Medulla oblongata (tissue), 1 donor: ENCODE measurements at regions not wholly inside any gene's neighbourhood (a gene's known extent, or its start where the extent isn't known, plus 50 kb on each side); places are given as distances from the start of the nearest gene placed in this dataset.

Experiments used
- DNase-seq: peaks from one replicate; pipeline ENCODE4 v3.0.0-alpha.2; 2015; ENCODE audit errors: extremely low spot score

DNA sequence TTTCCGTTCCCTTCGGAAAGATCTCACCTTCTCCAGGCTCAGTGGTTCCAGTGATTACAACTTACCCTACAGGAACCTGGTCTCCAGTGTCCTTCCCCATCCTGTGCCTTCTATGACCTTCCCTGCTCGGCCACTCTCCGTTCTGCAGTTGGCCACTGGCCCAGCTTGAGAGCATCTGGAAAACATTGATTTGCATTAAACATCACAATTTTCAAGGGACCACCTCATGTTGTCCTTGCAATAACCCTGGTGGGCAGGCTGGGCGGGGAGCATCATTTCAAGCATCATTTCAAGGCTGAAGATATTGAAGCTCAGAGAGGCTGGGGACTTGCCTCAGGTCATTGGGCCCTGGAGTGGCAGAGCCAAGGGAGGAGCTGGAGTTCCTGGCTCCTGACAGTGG is 177.4 kb downstream of the SEC61B start:
- DNase-seq: no peak

DNA sequence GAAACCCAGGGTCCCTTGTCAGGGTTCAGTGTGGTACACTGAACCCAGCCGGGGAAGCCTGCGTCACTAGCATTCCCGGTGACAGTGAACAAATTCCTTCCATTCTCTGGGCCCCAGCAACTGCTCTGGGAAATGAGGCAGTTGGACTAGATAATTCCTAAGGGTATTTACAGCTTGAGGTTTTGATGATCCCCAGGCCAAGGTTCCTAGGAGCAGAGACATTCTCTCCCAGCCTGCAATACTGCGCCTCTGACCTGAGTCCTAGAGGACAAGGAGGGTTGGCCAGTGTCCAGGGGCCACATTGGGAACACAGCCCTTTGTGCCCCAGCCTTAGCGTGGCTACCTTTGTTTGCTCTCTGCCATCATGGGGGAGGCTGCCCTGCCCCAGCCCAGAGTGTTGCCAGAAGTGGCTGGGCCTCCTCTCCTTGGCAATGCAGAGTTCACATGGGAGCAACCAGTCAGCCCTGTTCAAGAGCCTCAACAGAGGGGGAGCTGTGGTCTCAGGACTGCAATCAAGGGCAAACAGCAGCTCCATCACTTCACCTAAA is 178.2 kb downstream of the SEC61B start:
- DNase-seq: no peak

DNA sequence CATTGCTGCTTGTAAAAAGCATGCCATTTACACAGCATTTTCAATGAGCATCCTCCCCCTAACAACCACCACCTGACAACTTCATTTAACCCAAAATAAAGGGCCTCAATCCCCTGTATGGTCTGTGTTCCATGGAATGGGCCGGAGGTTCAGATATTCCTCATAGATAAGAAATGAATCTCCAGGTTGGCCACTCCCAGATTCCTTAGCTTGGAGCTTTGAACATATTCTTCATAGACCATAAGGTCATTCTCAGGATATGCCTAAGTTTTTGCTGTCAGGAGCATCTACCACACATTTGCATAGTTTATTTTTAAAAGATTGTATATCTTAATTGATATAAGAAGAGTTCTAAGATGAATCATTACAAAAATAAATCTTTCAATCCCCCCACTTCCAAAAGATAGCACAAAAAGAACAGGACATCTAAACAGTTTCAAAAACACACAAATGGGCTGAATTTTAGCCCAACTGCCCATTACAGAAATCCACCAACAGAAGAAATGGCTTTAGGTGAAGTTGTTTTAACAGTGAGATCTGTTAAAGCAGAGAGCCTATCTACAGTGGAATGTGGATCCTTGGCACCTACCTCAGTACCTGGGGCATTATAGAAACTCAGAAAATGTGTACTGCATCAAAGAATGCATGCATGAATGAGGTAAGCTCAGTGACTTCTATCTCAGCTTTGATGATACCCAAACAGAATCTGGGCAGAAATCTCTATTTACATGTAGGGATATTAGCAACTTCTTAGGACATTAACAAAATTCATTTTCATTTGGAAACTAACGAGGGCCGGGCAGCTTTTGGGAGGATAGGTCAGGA is 179.8 kb downstream of the SEC61B start:
- no peak for DNase-seq

DNA sequence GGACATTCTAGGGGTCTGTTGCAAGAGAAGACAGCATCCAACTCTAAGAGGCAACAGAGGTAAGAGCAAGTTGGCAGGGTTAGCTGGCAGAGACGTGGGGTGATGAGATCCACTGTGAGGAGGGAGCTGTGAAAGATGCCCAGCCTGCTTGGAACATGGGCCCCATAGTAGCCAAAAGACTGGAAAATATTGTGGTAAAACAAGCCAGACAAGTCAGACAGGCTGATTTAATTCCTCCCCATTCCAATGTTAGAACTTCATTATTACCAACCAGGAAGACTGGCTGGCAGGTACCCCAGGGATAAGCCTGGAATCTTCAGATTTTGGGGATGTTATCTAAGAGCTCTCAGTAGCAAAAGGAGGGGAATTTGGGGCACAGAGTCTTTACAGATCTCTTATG is 181.3 kb downstream of the SEC61B start:
- DNase-seq: no peak

DNA sequence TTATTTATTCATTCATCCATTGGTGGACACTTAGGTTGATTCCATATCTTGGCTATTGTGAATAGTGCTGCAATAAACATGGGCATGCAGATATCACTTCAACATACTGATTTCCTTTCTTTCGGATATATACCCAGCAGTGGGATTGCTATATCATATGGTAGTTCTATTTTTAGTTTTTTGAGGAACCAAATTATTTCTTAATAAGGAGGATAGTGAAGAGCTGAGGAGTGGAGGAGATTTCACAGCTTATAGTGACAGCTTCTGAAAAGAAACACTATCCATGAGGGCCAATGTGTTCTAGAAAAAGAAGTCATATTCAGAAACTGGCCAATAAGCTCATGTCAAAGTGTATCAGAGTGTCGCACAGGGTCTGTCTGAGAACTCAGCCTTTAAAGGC is 183.3 kb downstream of the SEC61B start:
- no peak for DNase-seq

DNA sequence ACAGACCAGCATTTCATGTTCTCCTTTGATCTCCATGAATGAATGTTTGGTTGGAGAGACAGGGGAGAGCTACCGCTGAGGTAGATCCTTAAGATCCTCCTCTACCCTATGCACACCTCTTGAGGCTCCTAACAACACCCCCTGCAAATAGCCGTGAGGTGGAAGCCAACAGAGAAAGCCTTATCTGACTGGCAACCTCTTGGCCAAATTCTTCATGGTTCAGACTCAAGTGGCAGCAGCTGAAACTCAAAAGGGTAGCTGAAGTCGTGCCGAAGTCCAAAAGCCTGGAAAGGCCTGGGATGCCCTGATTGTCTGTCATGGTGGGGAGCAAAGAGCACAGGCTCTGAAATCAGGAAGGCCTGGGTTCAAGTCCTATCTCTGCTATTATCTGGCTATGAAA is 184.9 kb downstream of the SEC61B start:
- no peak for DNase-seq

DNA sequence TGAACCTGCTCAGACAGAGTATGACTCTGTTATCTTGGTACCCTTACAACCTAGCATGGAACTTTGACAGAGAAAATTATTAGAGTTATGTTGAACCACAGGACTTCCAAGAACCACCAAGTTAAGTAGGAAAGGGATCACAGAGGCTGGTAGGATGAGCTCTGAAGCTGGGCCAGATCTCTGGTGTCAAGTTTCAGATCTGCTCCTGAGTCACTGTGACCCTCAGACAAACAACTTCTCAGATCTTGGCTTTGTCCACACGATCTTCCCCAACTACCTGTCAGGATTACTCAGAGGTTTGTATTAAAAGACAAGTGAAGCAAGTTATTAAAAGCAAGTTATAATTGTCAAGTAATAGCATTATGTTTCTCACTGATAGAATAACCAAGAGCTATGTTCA is 189.0 kb downstream of the SEC61B start:
- DNase-seq: no peak

DNA sequence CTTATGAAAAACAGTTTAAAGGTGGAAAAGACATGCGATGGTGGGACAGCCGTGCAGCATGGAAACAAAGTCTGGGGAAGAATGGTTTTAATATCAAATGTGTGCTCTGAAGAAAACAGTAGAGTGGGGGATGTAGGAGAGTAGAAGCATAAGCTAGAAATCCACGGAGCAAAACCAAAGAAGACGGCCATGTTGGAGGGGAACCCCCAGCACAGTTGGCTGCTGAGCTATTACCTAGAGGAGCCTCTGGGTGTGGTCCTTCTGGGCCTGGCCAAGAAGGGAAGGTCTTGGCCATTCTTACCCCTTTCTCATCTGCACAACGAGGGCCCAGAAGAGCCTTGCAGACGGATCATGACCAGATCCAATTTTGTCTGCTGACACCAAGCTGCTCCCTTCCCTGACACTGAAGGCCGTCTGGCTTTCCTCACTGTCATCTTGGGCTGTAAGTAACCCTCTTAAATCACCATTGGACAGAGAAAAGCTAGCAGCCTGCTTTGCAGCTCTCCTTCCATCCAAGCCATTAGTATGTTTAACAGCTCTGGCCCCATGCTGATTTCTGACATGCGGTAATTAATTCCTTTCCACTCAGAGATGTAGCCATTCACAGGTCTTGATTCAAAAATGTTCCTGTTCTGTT is 189.5 kb downstream of the SEC61B start:
- DNase-seq: no peak

DNA sequence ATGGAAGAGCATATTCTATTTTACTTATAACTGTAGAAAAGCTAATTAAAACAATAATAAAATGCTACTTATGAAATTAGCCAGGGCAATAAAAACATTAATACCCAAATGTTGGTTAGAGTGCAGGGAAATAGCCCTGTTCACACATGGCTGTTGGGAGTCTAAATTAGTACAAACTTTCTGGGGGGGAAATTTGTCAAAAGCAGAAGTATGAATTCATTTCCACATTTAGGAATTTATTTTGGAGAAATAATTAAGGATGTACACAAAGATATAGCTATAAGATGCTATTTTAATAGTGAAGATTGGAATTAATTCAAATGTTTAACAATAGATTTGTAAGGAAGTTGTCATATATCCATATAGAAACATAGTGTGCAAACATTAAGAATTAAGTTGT is 190.5 kb downstream of the SEC61B start:
- no peak for DNase-seq

DNA sequence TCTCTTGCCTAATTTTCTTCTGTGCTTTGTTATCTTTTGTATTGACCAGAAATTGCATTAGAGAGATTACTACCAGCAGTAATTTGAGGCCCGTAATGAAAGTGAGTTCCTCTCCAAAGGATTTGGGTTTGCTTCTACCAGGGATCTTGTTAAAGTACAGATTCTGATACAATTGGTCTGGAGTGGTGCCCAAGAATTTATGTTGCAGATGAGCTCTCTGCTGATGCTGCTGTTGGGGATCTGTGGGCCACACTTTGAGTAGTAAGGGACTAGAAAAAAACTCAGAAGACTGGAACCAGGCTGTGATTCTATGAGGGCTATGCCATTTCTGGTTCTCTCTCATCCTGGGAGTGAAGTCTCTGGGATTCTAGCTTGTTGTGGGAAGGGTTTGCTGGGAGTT is 192.2 kb downstream of the SEC61B start:
- no peak for DNase-seq

DNA sequence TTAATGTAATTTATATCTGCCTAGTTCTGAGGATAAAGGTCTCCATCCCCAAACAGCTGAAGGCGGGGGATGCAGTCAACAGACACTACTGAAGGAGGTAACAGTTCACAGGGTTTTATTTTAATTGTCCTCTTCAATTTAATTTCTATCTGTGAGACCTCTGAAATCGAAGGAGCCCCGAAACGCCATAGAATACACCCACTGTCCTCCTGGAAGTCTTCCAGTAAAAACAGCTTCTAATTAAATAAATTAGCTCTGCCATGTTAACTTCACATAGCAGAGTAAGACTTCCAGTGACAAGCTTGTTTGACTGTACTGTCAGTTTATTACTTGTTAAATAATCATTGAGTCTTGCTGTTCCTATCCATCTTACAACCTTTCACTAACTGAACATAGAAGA is 193.5 kb downstream of the SEC61B start:
- DNase-seq: no peak

DNA sequence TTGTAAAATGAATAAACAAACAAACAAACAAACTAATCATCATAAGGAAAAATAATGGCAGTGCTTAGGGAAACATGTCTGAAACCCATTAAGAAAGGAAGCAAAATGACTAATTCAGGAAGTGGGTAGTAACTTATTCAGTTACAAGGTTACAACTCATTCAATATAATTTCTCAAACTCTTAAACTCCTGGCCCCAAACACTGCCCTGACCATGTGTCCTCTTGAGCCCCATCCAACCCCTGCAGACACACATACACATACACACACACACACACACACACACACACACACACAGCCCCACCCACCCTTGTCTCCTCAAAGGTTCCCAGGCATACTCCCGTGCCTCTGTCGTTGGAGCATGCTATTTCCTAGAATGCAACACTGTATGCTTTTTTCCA is 193.9 kb downstream of the SEC61B start:
- DNase-seq: no peak

DNA sequence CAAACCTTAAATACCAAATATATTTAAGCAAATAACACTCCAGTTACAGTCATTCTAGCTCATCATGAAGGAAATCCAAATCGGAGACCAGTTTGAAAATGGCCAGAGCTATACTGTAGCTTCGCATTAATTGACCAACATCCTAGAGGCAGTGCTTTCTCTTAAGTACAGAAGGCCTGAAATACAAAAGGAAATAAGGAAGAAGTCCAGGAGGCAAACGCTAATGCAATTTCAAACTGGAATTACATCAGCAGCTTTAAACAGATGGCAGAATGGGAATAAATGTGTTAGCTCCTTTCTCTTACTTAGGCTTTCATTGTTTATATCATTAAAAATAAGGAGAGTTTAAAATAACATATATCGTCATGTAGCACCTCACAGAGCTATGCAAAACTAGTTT is 197.0 kb downstream of the SEC61B start:
- DNase-seq: no peak

DNA sequence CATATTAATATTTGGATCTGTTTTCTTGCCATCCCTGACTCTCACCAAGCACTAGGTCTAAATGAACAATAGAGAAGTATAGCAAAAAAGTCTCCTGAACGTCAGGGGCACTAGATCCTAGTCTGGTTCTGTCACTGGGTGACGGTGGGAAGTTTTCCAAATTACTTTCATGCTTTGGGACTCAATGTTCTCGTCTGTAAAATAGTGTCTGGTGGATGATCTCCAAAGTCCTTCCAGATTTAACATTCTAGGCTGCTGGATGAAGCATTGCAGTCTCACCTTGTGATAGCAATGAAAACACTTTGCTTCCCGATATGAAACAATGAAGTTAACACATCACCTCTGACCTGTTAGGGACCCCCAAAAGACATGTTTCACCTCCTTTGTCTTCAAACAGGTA is 199.3 kb downstream of the SEC61B start:
- DNase-seq: no peak

DNA sequence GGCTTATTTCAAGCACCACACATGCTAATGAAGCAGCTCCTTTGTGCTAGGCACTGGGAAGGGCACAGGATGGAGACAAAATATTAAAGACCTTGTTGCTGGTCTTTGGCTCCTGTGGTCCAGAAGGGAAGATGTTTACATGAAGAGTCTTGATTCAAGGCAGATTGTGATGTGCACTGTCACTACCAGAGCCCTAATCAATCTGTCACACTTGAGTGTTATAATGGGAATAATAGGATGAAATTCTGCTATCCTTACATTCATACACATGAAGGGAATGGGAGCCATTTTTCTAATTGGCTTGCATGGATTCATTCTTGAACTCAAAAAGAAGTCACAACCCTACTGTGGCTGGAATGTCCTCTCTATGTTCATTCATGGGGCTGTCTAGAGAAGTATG is 203.0 kb downstream of the SEC61B start:
- no peak for DNase-seq

DNA sequence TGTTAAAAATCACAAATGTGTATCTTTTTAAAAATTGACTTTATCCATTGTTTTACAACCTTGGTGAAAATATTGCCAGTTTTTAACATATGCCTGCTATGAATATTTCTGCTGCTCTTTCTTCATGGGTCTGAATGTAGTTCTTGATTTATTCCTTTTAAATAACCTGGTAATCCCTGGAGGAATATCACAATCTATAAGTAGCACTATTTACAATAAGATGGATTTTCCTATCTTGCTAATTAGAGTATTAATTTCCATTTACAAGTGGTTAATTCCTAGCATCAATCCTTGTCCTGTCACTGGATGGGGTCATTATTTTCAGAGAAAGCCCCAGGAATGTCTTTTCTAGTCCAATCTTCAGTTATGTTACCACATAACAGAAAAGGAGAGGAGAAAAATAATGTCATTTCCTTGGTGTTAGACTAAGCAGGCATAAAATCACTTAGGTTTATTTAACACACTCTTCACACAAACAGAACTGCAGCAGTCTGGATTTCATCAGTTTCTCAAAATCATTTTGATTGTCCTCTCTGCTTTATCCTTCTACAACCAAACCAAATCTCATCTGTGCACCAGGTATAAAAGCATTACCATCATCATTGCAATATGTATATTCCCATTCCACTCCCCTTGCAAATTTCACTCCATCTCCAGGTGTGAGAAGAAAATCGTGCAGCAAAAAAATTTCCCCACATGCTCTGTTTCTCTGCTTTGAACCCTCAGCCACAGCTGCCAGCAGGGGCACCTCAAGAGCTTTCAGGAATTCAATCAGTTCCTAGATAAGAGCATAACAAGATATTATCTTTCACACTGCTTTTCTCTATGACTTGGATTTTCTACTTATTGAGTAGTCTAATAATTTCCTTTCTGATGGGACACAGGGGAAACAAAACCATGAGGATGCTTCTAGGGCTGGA is 204.1 kb downstream of the SEC61B start:
- DNase-seq: no peak

DNA sequence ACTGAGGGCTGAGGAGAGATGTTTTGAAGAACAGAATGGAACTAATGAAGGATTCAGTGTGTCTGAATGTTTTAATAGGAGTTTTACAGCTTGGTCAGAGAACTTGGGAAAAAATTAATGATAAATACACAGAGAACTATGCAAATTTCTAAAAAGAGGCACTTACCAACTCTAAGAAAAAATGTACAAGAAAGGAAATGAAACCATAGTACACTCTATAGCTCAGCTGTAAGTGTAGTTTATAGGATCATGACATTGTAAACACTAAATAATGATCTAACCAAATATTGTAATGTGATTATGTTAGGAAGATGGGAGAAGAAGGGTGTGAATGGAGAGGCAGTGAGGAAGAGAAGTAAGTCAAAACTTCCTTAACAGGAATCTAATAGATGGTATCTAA is 205.2 kb downstream of the SEC61B start:
- no peak for DNase-seq

DNA sequence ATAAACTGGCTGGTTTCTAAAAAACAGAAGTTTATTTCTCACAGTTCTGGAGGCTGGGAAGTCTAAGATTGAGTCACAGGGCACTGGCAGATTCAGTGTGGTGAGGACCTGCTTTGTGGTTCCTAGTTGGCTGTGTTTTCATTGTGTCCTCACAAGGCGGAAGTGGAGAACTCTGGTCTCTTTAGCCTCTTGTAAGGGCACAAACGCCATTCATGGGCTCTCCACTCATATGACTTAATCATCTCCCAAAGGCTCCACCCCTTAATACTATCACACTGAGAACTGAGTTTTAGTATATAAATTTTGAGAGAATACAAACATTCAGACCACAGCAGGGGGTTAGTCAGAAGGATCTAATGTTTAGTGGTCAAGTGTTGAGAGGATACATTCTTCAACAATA is 208.2 kb downstream of the SEC61B start:
- DNase-seq: no peak

DNA sequence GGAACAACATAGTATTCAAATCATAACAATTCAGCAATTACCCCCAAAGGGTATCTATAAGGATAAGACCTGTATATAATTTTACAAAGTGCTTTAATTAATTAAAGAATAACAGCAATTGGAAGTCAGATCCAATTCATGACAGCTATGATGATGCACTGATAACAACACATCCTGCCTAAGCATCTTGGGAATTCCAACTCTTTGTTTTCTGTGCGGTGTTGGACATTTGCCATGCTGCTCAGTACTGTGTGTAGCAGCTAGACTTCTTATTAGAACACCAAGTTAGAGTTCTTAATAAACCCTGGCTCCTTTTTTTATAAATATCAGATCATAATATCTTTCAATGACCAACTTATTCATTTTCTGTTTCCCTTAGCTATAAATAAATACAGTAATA is 209.0 kb downstream of the SEC61B start:
- DNase-seq: no peak

DNA sequence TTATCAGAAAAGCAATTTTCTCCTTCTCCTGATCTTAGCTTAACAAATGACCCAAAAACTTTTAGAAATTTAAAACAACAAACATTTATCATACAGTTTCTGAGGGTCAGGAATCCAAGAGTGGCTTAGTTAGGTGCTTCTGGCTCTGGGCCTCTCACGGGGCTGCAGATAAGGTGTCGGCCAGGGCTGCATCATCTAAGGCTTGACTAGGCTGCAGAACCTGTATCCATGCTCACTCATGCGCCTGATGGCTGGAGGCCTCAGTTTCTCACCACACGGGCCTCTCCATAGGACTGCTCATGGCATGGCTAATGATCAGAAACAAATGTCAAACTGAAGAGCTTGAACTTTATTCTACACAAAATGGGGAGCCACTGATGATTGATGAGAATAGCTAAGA is 210.0 kb downstream of the SEC61B start:
- no peak for DNase-seq

DNA sequence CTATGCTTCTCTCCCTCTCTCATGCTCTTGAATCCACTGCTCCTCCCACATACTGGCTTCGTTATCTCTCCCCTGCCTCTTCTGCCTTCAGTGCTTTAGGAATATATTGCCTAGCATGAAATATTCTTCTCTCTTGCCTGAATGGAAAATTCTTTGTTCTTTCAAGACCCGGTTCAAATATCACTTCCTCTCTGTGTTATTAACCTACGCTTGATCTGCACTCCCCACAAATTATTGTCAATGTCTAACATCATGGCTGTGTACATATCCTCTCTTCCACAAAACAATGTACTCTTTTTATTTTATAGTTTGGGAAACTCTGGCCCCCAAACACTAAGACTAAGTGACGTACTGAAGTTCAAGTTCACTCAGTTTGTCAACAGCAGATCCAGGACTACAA is 211.0 kb downstream of the SEC61B start:
- DNase-seq: no peak

DNA sequence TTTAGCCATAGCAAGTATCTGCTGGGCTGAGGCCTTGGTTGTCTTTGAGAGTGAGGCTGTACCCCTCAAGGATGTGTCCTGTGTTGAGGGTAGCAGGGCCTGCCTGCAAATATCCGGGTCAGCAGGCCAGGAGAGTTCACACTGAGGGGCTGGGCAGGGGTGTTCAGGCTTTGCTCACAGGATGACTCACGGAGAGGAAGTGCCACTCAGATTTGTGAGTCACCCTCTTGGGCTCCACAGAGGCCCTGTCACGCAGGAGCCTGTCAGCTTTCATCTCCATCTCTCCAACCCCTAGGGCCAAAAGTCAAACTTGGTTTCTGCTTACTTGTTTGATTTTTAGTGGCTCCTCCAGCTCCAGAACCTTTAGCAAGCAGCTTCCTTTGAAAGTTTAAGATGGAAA is 211.5 kb downstream of the SEC61B start:
- DNase-seq: peak; percentile 11
